ENCODE measurements at regions not wholly inside any gene's neighbourhood (a gene's known extent, or its start where the extent isn't known, plus 50 kb on each side); places are given as distances from the start of the nearest gene placed in this dataset.
"Not testable (repeated sequence)": the region's sequence is repeated elsewhere in the genome, so short reads cannot be mapped to it uniquely, and the experiment has no call there.

DNA sequence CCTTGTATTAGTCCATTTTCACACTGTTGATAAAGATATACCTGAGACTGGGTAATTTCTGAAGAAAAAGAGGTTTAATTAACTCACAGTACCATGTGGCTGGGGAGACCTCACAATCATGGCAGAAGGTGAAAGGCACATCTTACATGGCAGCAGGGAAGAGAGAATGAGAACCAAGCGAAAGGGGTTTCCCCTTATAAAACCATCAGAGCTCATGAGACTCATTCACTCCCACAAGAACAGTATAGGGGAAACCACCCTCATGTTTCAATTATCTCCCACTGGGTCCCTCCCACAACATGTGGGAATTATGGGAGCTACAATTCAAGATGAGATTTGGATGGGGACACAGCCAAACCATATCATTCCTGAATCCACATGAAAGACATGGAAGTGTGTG, 169.4 kb upstream of the SFSWAP start:
- H3K4me3 ChIP-seq; intact Hi-C loops (cut with micrococcal nuclease); H3K79me2 ChIP-seq (ENCODE audit: control insufficient read depth, insufficient read depth, low read length); H3K36me3 ChIP-seq (ENCODE audit: control insufficient read depth, insufficient read depth, low read length); H3K4me1 ChIP-seq (replicated peaks in 1 of 2; ENCODE audit: control insufficient read depth in 2 of 2, insufficient read depth in 2 of 2, low read length in 2 of 2); H3K9ac ChIP-seq (ENCODE audit: insufficient read depth in 1 of 2, low read depth in 2 of 2, low read length in 2 of 2); H3K9me3 ChIP-seq (replicated peaks; ENCODE audit: control insufficient read depth, insufficient read depth, low read depth, low read length); FAIRE-seq; H3K4me2 ChIP-seq (ENCODE audit: insufficient read depth, low read length); CTCF ChIA-PET (ENCODE audit: low intra/inter-chr PET ratio); H4K20me1 ChIP-seq (replicated peaks; ENCODE audit: control insufficient read depth, insufficient read depth, low read length); ATAC-seq; DNase-seq (ENCODE audit: extremely low read depth in 1 of 4, low spot score in 3 of 4); H3K27me3 ChIP-seq (ENCODE audit: control insufficient read depth in 2 of 2, insufficient read depth in 2 of 2, low read length in 2 of 2); H2AFZ ChIP-seq (ENCODE audit: low read depth, low read length); in situ Hi-C loops (cut with MboI); BruUV-seq (replicated peaks); POLR2A ChIA-PET; H3K27ac ChIP-seq (ENCODE audit: extremely low read depth, low read depth, low read length); H3K9me1 ChIP-seq (ENCODE audit: control insufficient read depth, insufficient read depth, low read length): not testable (repeated sequence)
- 0% methylated on average over 1 of the region's 1 CpG for WGBS (ENCODE audit: insufficient coverage, low coverage, missing lambda C conversion rate)

DNA sequence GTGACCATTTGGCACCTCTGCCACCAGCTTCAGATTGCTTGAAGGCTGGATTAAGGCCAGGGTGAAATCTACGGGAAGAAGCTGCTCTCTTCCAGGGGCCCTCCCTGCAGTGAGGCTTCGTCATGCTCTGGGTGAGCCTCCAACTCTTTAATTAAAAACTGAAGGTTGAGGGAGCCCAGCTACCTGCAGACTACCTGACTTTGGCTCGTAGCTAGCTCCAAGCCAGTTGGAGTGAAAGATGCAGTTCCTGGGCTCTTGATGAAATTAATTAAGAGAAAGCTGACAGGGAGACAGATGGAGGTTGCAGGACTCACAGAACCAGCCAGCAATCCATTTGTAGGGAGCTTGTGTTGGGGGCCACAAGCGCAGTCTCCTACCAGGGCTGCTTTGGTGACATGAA, 168.5 kb upstream of the SFSWAP start:
- H2AFZ ChIP-seq (ENCODE audit: low read depth, low read length) = no peak overlapping the region
- no peak overlapping the region for H3K9ac ChIP-seq (ENCODE audit: insufficient read depth in 1 of 2, low read depth in 2 of 2, low read length in 2 of 2)
- H3K27ac ChIP-seq (ENCODE audit: extremely low read depth, low read depth, low read length) = no peak overlapping the region
- H3K9me1 ChIP-seq (ENCODE audit: control insufficient read depth, insufficient read depth, low read length) = no peaks in the 10 kb centered on the region
- no peak for TF ChIP-seq GABPA (tag; conservative IDR thresholded peaks at IDR 0.05; ENCODE audit: low read depth)
- ChIA-PET POLR2A (interaction anchor here (0.7 kb wide), 1 partner anchor 269 kb away, joined by 3 read pairs; no protein-coding TSS in a partner anchor), CTCF (ENCODE audit: low intra/inter-chr PET ratio) (no interaction called here)
- peaks cover 5% of the 10 kb centered on the region in 2 experiments; a peak in 2 of 5 replicates for H3K27me3 ChIP-seq (ENCODE audit: control insufficient read depth in 2 of 2, insufficient read depth in 2 of 2, low read length in 2 of 2)
- H3K4me1 ChIP-seq (replicated peaks in 1 of 2; ENCODE audit: control insufficient read depth in 2 of 2, insufficient read depth in 2 of 2, low read length in 2 of 2) = no peaks in the 10 kb centered on the region
- no peaks in the 10 kb centered on the region for H4K20me1 ChIP-seq (replicated peaks; ENCODE audit: control insufficient read depth, insufficient read depth, low read length)
- no peak overlapping the region for H3K4me2 ChIP-seq (ENCODE audit: insufficient read depth, low read length)
- H3K36me3 ChIP-seq (ENCODE audit: control insufficient read depth, insufficient read depth, low read length) = no peaks in the 10 kb centered on the region
- H3K9me3 ChIP-seq (replicated peaks; ENCODE audit: control insufficient read depth, insufficient read depth, low read depth, low read length) = no peaks in the 10 kb centered on the region; the same call in 1 of the 2 replicates
- no peak overlapping the region for H3K4me3 ChIP-seq
- DNase-seq (ENCODE audit: extremely low read depth in 1 of 4, low spot score in 3 of 4) (no peak), ATAC-seq (no peak), FAIRE-seq (no peak)
- WGBS (ENCODE audit: insufficient coverage, low coverage, missing lambda C conversion rate) = 0% methylated on average over 4 of the region's 4 CpGs
- BruUV-seq (replicated peaks) = no TSS peak
- in situ Hi-C loops (cut with MboI) = no loop called here
- intact Hi-C loops (cut with micrococcal nuclease) = no loop called here
- H3K79me2 ChIP-seq (ENCODE audit: control insufficient read depth, insufficient read depth, low read length) = no peaks in the 10 kb centered on the region
